HepG2 (cell line): ENCODE measurements at regions not wholly inside any gene's neighbourhood (a gene's known extent, or its start where the extent isn't known, plus 50 kb on each side); places are given as distances from the start of the nearest gene placed in this dataset.

ENCODE experiments used
- ATAC-seq: fragments of 200-7000 bp; cut with Tn5 transposase; 3 replicates; pipeline ENCODE4 v1.9.1; 2020; ENCODE audit warnings: mild to moderate bottlenecking, moderate library complexity
- BruUV-seq: library from RNA; stranded (reverse); fragments of 400-500 nt; replicated peaks from 2 replicates; lab custom pipeline; 2021; lab: Mats Ljungman, UMichigan
- CTCF ChIA-PET: fragments of 300-600 bp; formaldehyde crosslinking; extraction: SDS; loops from one replicate; lab custom pipeline; 2021; ENCODE audit warnings: low total read pairs, inconsistent platforms, low intra/inter-chr PET ratio; lab: Yijun Ruan, JAX
- POLR2A ChIA-PET: fragments of 350-600 bp; sonication (Branson Sonifier 250); formaldehyde crosslinking; loops from one replicate; lab custom pipeline; 2020; ENCODE audit warnings: antibody characterized with exemption, inconsistent platforms; lab: Yijun Ruan, JAX
- DNase-seq: peaks from one replicate; pipeline ENCODE4 v3.0.0-alpha.2; 2015; ENCODE audit warnings: low spot score
- FAIRE-seq: peaks from 3 replicates; lab custom pipeline; 2011; peaks lifted over from hg19 to GRCh38; lab: Jason Lieb, UNC
- H2AFZ ChIP-seq: one replicate; pipeline ENCODE4 v1.6.1; 2011; ENCODE audit warnings: low read length, inconsistent platforms
- H3K27ac ChIP-seq: fragments of 300-600 bp; 3 replicates; pipeline ENCODE4 v1.8.0; 2011; ENCODE audit warnings: mixed run types, mild to moderate bottlenecking, mixed read lengths, low read length, inconsistent platforms; ENCODE audit not compliant: insufficient read depth; ENCODE audit errors: extremely low read length
- H3K27me3 ChIP-seq, 2 experiments: fragments of 200-600 bp in 1 of 2; 2 replicates in 1 of 2; 3 replicates in 1 of 2; pipeline versions ENCODE4 v1.6.0 to v1.8.0; 2011; ENCODE audit warnings: low read length in 2 of 2, mild to moderate bottlenecking in 2 of 2, moderate library complexity in 2 of 2, inconsistent platforms in 1 of 2; ENCODE audit not compliant: insufficient read depth in 2 of 2, control insufficient read depth in 1 of 2
- H3K36me3 ChIP-seq, 2 experiments: fragments of 200-600 bp in 1 of 2; replicated peaks in 1 of 2; 2 replicates in 1 of 2; 3 replicates in 1 of 2; pipeline versions ENCODE4 v1.5.1 to v1.8.0; 2011; ENCODE audit warnings: low read length in 2 of 2, inconsistent platforms in 1 of 2; ENCODE audit not compliant: insufficient read depth in 2 of 2, control insufficient read depth in 1 of 2
- H3K4me1 ChIP-seq: 2 replicates; pipeline ENCODE4 v1.5.1; 2012; ENCODE audit warnings: low read length, inconsistent platforms; ENCODE audit not compliant: insufficient read depth
- H3K4me2 ChIP-seq: 2 replicates; pipeline ENCODE4 v1.6.0; 2011; ENCODE audit warnings: low read depth, low read length, inconsistent platforms
- H3K4me3 ChIP-seq, 3 experiments: fragments of 200-600 bp in 1 of 3; sonication (generic), shearing (Covaris generic) in 1 of 3; replicated peaks in 1 of 3; 2 replicates each; pipeline ENCODE4 v1.5.1; 2011 to 2016; ENCODE audit warnings: low read length in 3 of 3, inconsistent platforms in 2 of 3, low read depth in 2 of 3, mild to moderate bottlenecking in 2 of 3, control low read depth in 1 of 3, mixed read lengths in 1 of 3; ENCODE audit not compliant: insufficient read depth in 1 of 3
- H3K79me2 ChIP-seq: one replicate; pipeline ENCODE4 v1.6.1; 2011; ENCODE audit warnings: low read length, inconsistent platforms; ENCODE audit not compliant: insufficient read depth
- H3K9ac ChIP-seq: 2 replicates; pipeline ENCODE4 v1.6.0; 2011; ENCODE audit warnings: mild to moderate bottlenecking, low read depth, low read length, inconsistent platforms; ENCODE audit not compliant: insufficient read depth
- H3K9me3 ChIP-seq: 2 replicates; pipeline ENCODE4 v1.5.1; 2012; ENCODE audit warnings: mild to moderate bottlenecking, low read length
- H4K20me1 ChIP-seq: 2 replicates; pipeline ENCODE4 v1.6.0; 2011; ENCODE audit warnings: inconsistent platforms, mild to moderate bottlenecking, low read length, moderate library complexity; ENCODE audit not compliant: insufficient read depth
- CHCHD3 ChIP-seq: sonication (generic); formaldehyde crosslinking; IDR thresholded peaks from 2 replicates; pipeline ENCODE4 v1.8.0; 2022; ENCODE audit warnings: mild to moderate bottlenecking, missing genetic modification reagents, moderate library complexity
- FLYWCH1 ChIP-seq: sonication (generic); formaldehyde crosslinking; IDR thresholded peaks from 2 replicates; pipeline ENCODE4 v1.8.1; 2023; ENCODE audit warnings: mild to moderate bottlenecking, missing genetic modification reagents
- KLF16 ChIP-seq, 2 experiments: sonication (generic) in 1 of 2; formaldehyde crosslinking in 1 of 2; IDR thresholded peaks; 2 replicates each; pipeline versions ENCODE4 v1.6.1 to v1.8.0; 2016 to 2023; ENCODE audit warnings: missing genetic modification reagents in 2 of 2, missing compliant biosample characterization in 1 of 2
- NCOA2 ChIP-seq: sonication (generic); formaldehyde crosslinking; IDR thresholded peaks from 2 replicates; pipeline ENCODE4 v1.8.0; 2022; ENCODE audit warnings: inconsistent platforms
- ZBTB8A ChIP-seq: sonication (generic); formaldehyde crosslinking; IDR thresholded peaks from 2 replicates; pipeline ENCODE4 v1.4.0; 2020; ENCODE audit warnings: mild to moderate bottlenecking, low read depth, missing genetic modification reagents, borderline replicate concordance
- ZFP82 ChIP-seq: sonication (generic); formaldehyde crosslinking; IDR thresholded peaks from 2 replicates; pipeline ENCODE4 v1.5.1; 2020; ENCODE audit warnings: mild to moderate bottlenecking, missing genetic modification reagents, borderline replicate concordance
- ZNF451 ChIP-seq: sonication (generic); formaldehyde crosslinking; IDR thresholded peaks from 2 replicates; pipeline ENCODE4 v1.5.0; 2020; ENCODE audit warnings: mild to moderate bottlenecking, missing genetic modification reagents
- WGBS: methylation state at CpG from one replicate; pipeline ENCODE4 v1.1.6; 2017; ENCODE audit warnings: low lambda C conversion rate; 5-methylcytosine and 5-hydroxymethylcytosine counted together
- in situ Hi-C: cut with HindIII; loops from 2 replicates; pipeline ENCODE4 v1.10.0; 2017; ENCODE audit warnings: low pct_unique_long_range_greater_than_20kb; ENCODE audit not compliant: extremely low pct_ligation_motif_present
- intact Hi-C: fragments of 100-400 bp; cut with micrococcal nuclease; formaldehyde crosslinking; loops from one replicate; pipeline ENCODE4 v1.10.0; 2022; ENCODE audit not compliant: unreplicated experiment
- TF ChIP-seq, protein P1 (sequence below): sonication (generic); formaldehyde crosslinking; IDR thresholded peaks from 2 replicates; pipeline ENCODE4 v1.4.0; 2020; ENCODE audit warnings: missing genetic modification reagents
- TF ChIP-seq, protein P2 (sequence below): sonication (generic); formaldehyde crosslinking; IDR thresholded peaks from 2 replicates; pipeline ENCODE4 v1.5.0; 2020; ENCODE audit warnings: missing genetic modification reagents, mild to moderate bottlenecking, borderline replicate concordance

- DNase-seq: no peak
- no peak overlapping the region for H3K27ac ChIP-seq
- no peaks in the 10 kb centered on the region for H3K79me2 ChIP-seq
- no peaks in the 10 kb centered on the region for H3K4me1 ChIP-seq
- H4K20me1 ChIP-seq: no peaks in the 10 kb centered on the region
- intact Hi-C loops (no loop called here), in situ Hi-C loops (no loop called here)
- H3K36me3 ChIP-seq: no peaks in the 10 kb centered on the region
- CTCF ChIA-PET: no interaction called here
- ATAC-seq: no peak
- TF ChIP-seq, protein P1, sequence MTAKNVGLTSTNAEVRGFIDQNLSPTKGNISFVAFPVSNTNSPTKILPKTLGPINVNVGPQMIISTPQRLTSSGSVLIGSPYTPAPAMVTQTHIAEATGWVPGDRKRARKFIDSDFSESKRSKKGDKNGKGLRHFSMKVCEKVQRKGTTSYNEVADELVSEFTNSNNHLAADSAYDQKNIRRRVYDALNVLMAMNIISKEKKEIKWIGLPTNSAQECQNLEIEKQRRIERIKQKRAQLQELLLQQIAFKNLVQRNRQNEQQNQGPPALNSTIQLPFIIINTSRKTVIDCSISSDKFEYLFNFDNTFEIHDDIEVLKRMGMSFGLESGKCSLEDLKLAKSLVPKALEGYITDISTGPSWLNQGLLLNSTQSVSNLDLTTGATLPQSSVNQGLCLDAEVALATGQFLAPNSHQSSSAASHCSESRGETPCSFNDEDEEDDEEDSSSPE (CRISPR knock-in tag): no peak
- TF ChIP-seq ZNF451 (CRISPR knock-in tag) (no peak), KLF16 (CRISPR knock-in tag; IDR thresholded peaks at IDR 0.05) (no peak), CHCHD3 (CRISPR knock-in tag) (no peak), ZFP82 (CRISPR knock-in tag) (no peak), NCOA2 (CRISPR knock-in tag) (no peak), FLYWCH1 (CRISPR knock-in tag) (no peak), ZBTB8A (no peak)
- TF ChIP-seq, protein P2, sequence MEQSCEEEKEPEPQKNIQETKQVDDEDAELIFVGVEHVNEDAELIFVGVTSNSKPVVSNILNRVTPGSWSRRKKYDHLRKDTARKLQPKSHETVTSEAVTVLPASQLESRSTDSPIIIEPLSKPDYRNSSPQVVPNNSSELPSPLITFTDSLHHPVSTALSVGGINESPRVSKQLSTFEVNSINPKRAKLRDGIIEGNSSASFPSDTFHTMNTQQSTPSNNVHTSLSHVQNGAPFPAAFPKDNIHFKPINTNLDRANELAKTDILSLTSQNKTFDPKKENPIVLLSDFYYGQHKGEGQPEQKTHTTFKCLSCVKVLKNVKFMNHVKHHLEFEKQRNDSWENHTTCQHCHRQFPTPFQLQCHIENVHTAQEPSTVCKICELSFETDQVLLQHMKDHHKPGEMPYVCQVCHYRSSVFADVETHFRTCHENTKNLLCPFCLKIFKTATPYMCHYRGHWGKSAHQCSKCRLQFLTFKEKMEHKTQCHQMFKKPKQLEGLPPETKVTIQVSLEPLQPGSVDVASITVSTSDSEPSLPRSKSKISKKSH (CRISPR knock-in tag): no peak
- FAIRE-seq: no peak
- H3K9me3 ChIP-seq: peaks cover 10% of the 10 kb centered on the region; the same call in 1 of the 2 replicates
- no peak overlapping the region for H3K9ac ChIP-seq
- no peaks in the 10 kb centered on the region for H3K27me3 ChIP-seq
- H3K4me3 ChIP-seq: no peak overlapping the region
- H3K4me2 ChIP-seq: no peak overlapping the region
- POLR2A ChIA-PET: no interaction called here
- no TSS peak for BruUV-seq
- 2% methylated on average over 2 of the region's 2 CpGs for WGBS
- no peak overlapping the region for H2AFZ ChIP-seq
These were observed 221.0 kb upstream of the MMADHC start for GRCh38 chr2:149808556-149808955.
